22Rv1 (cell line): ENCODE measurements at regions not wholly inside any gene's neighbourhood (a gene's known extent, or its start where the extent isn't known, plus 50 kb on each side); places are given as distances from the start of the nearest gene placed in this dataset.

Source experiments
- CTCF ChIP-seq: fragments of 450-650 bp; IDR thresholded peaks from 2 replicates; pipeline ENCODE4 v1.5.1; 2017; ENCODE audit warnings: mild to moderate bottlenecking
- ZFX ChIP-seq: fragments of 450-650 bp; IDR thresholded peaks from 2 replicates; pipeline ENCODE4 v1.6.1; 2017; ENCODE audit warnings: antibody characterized with exemption, borderline replicate concordance

GRCh38 chr7:110417611-110418010, 673.3 kb upstream of the LRRN3 start:
- TF ChIP-seq CTCF (no peak), ZFX (no peak)
